Neuronal stem cell (in vitro differentiated cells): ENCODE measurements at regions not wholly inside any gene's neighbourhood (a gene's known extent, or its start where the extent isn't known, plus 50 kb on each side); places are given as distances from the start of the nearest gene placed in this dataset.

Experiments used
- DNase-seq: peaks from one replicate; pipeline ENCODE4 v3.0.0-alpha.2; 2013; ENCODE audit warnings: low spot score
- H2AFZ ChIP-seq: one replicate; pipeline ENCODE4 v1.6.1; 2013; ENCODE audit warnings: mild to moderate bottlenecking, low read length, inconsistent platforms
- H2AK5ac ChIP-seq: 2 replicates; pipeline ENCODE4 v1.6.1; 2013; ENCODE audit warnings: low read depth, mild to moderate bottlenecking, inconsistent platforms, low read length, moderate library complexity, mixed read lengths
- H2BK120ac ChIP-seq: 2 replicates; pipeline ENCODE4 v1.6.1; 2013; ENCODE audit warnings: low read depth, mild to moderate bottlenecking, inconsistent platforms, low read length, moderate library complexity, mixed read lengths
- H2BK12ac ChIP-seq: one replicate; pipeline ENCODE4 v1.6.1; 2013; ENCODE audit warnings: low read length, inconsistent platforms
- H2BK15ac ChIP-seq: 2 replicates; pipeline ENCODE4 v1.6.1; 2013; ENCODE audit warnings: mild to moderate bottlenecking, low read length, inconsistent platforms, mixed read lengths
- H2BK5ac ChIP-seq: one replicate; pipeline ENCODE4 v1.6.1; 2013; ENCODE audit warnings: inconsistent platforms, mild to moderate bottlenecking, low read length, moderate library complexity
- H3K14ac ChIP-seq: one replicate; pipeline ENCODE4 v1.6.1; 2013; ENCODE audit warnings: low read length, inconsistent platforms
- H3K18ac ChIP-seq: 2 replicates; pipeline ENCODE4 v1.6.1; 2013; ENCODE audit warnings: low read length, inconsistent platforms
- H3K23ac ChIP-seq: 2 replicates; pipeline ENCODE4 v1.6.1; 2013; ENCODE audit warnings: low read depth, mild to moderate bottlenecking, mixed read lengths, low read length, inconsistent platforms; ENCODE audit not compliant: poor library complexity
- H3K27ac ChIP-seq: replicated peaks from 3 replicates; pipeline ENCODE4 v1.5.1; 2013; ENCODE audit warnings: low read length, inconsistent platforms
- H3K27me3 ChIP-seq, 3 experiments: 2 replicates each; pipeline ENCODE4 v1.6.1; 2013; ENCODE audit warnings: low read length in 3 of 3, mild to moderate bottlenecking in 2 of 3, inconsistent platforms in 1 of 3, low read depth in 1 of 3, mixed read lengths in 1 of 3, moderate library complexity in 1 of 3; ENCODE audit not compliant: control insufficient read depth in 3 of 3, insufficient read depth in 3 of 3
- H3K36me3 ChIP-seq, 2 donors: replicated peaks in 1 of 2; 2 replicates each; pipeline ENCODE4 v1.6.1; 2013; ENCODE audit warnings: low read length in 2 of 2; ENCODE audit not compliant: control insufficient read depth in 2 of 2, insufficient read depth in 2 of 2
- H3K4ac ChIP-seq: 2 replicates; pipeline ENCODE4 v1.6.1; 2013; ENCODE audit warnings: inconsistent platforms, mild to moderate bottlenecking, low read length, moderate library complexity
- H3K4me1 ChIP-seq, 2 donors: 1 replicate in 1 of 2; 2 replicates in 1 of 2; pipeline ENCODE4 v1.6.1; 2013; ENCODE audit warnings: low read length in 2 of 2, low read depth in 1 of 2; ENCODE audit not compliant: control insufficient read depth in 2 of 2, insufficient read depth in 1 of 2
- H3K4me2 ChIP-seq: one replicate; pipeline ENCODE4 v1.6.1; 2013; ENCODE audit warnings: mild to moderate bottlenecking, low read length, inconsistent platforms; ENCODE audit not compliant: insufficient read depth, poor library complexity, severe bottlenecking
- H3K4me3 ChIP-seq, 2 donors: 2 replicates each; pipeline ENCODE4 v1.5.1; 2013; ENCODE audit warnings: low read length in 2 of 2, mild to moderate bottlenecking in 2 of 2, inconsistent platforms in 1 of 2, moderate library complexity in 1 of 2
- H3K79me1 ChIP-seq: one replicate; pipeline ENCODE4 v1.6.1; 2013; ENCODE audit warnings: low read depth, mild to moderate bottlenecking, inconsistent platforms, low read length, moderate library complexity
- H3K9ac ChIP-seq: one replicate; pipeline ENCODE4 v1.6.1; 2013; ENCODE audit warnings: mild to moderate bottlenecking, low read depth, low read length, inconsistent platforms; ENCODE audit not compliant: poor library complexity
- H3K9me3 ChIP-seq, 2 donors: replicated peaks in 1 of 2; 2 replicates each; pipeline versions ENCODE3 to v1.6.1; 2013; ENCODE audit warnings: low read length in 2 of 2, mild to moderate bottlenecking in 2 of 2, inconsistent platforms in 1 of 2, low read depth in 1 of 2, mixed read lengths in 1 of 2, moderate library complexity in 1 of 2; ENCODE audit not compliant: control insufficient read depth in 2 of 2, insufficient read depth in 1 of 2
- H4K8ac ChIP-seq: one replicate; pipeline ENCODE4 v1.6.1; 2013; ENCODE audit warnings: low read depth, mild to moderate bottlenecking, inconsistent platforms, low read length, moderate library complexity
- H4K91ac ChIP-seq: one replicate; pipeline ENCODE4 v1.6.1; 2013; ENCODE audit warnings: low read length, low read depth, mild to moderate bottlenecking, inconsistent platforms; ENCODE audit not compliant: poor library complexity
- WGBS, 2 donors: extraction: QIAGEN DNeasy Blood & Tissue Kit; methylation state at CpG; one replicate each; pipeline ENCODE4 v1.1.7; 2013; ENCODE audit warnings: missing lambda C conversion rate in 2 of 2, mixed read lengths in 1 of 2; ENCODE audit not compliant: insufficient read length in 2 of 2, insufficient replicate concordance in 1 of 2; ENCODE audit errors: extremely low coverage in 2 of 2; 5-methylcytosine and 5-hydroxymethylcytosine counted together

DNA sequence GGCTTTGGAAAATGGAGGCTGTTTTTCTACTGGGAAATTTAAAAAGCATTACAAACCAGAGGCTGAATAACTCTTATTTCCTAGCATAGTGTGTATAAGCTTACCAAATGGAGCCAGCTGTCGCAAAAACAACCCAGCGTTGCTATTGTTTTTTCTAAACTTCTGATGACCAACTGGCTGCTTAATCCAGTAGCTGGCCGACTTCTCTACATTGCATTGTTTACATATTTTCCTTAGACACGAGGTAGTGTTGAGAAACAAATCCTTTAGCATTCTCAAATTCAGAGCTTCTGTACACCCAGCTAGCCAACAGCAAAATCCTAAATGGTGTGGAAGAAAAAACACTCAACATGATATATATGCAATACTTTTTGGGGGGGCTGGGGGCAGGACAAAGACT is 161.0 kb upstream of the ADAMTS9 start:
- Histone ChIP-seq H2BK12ac (no peak overlapping the region), H3K27ac (no peak overlapping the region), H3K14ac (no peak overlapping the region), H2BK15ac (no peak overlapping the region), H3K79me1 (no peaks in the 10 kb centered on the region), H3K36me3 (no peaks in the 10 kb centered on the region), H3K4me3 (no peak overlapping the region), H3K4me1 (peaks cover 0 to 3% of the 10 kb centered on the region in 2 donors), H3K27me3 (peaks cover 0 to 1% (median 0%) of the 10 kb centered on the region in 3 experiments), H4K8ac (no peak overlapping the region), H3K4ac (no peak overlapping the region), H2AK5ac (no peak overlapping the region), H3K9me3 (peaks cover 2% of the 10 kb centered on the region in 2 donors), H3K9ac (no peak overlapping the region), H2BK120ac (no peak overlapping the region), H2AFZ (no peak overlapping the region), H4K91ac (no peak overlapping the region), H3K18ac (no peak overlapping the region), H2BK5ac (no peak overlapping the region), H3K23ac (no peak overlapping the region), H3K4me2 (no peak overlapping the region)
- no CpG with 5 or more reads among the region's 4 CpGs for WGBS, 2 donors
- no peak for DNase-seq

GRCh38 chr3:64848127-64848800 is 160.5 kb upstream of the ADAMTS9 start:
- H4K91ac ChIP-seq, result no peak overlapping the region
- H3K36me3 ChIP-seq, result no peaks in the 10 kb centered on the region
- H2BK15ac ChIP-seq, result no peak overlapping the region
- H3K27ac ChIP-seq, result no peak overlapping the region
- no peak overlapping the region for H2BK5ac ChIP-seq
- H3K4me3 ChIP-seq, result no peak overlapping the region
- H4K8ac ChIP-seq, result no peak overlapping the region
- H3K23ac ChIP-seq, result no peak overlapping the region
- no peaks in the 10 kb centered on the region for H3K79me1 ChIP-seq
- WGBS, 2 donors, result no CpG with 5 or more reads among the region's 3 CpGs
- H3K14ac ChIP-seq, result no peak overlapping the region
- H3K27me3 ChIP-seq, result peaks cover 0 to 1% (median 0%) of the 10 kb centered on the region in 3 experiments
- H3K4ac ChIP-seq, result no peak overlapping the region
- DNase-seq, result no peak
- no peak overlapping the region for H2BK12ac ChIP-seq
- no peak overlapping the region for H3K9ac ChIP-seq
- no peak overlapping the region for H2BK120ac ChIP-seq
- H3K4me1 ChIP-seq, result peaks cover 1 to 3% of the 10 kb centered on the region in 2 donors
- H2AK5ac ChIP-seq, result no peak overlapping the region
- peaks cover 2% of the 10 kb centered on the region in 2 donors for H3K9me3 ChIP-seq
- no peak overlapping the region for H2AFZ ChIP-seq
- no peak overlapping the region for H3K4me2 ChIP-seq
- H3K18ac ChIP-seq, result no peak overlapping the region

GRCh38 chr3:64844558-64844957 is 156.8 kb upstream of the ADAMTS9 start:
- H2AFZ ChIP-seq, result no peak overlapping the region
- H4K8ac ChIP-seq, result no peak overlapping the region
- H3K4me2 ChIP-seq, result no peak overlapping the region
- H3K9me3 ChIP-seq, result peaks cover 2% of the 10 kb centered on the region in 2 donors
- H2AK5ac ChIP-seq, result no peak overlapping the region
- no peak for DNase-seq
- H2BK120ac ChIP-seq, result no peak overlapping the region
- H3K4me3 ChIP-seq, result no peak overlapping the region
- no peak overlapping the region for H3K27ac ChIP-seq
- H2BK15ac ChIP-seq, result no peak overlapping the region
- no peaks in the 10 kb centered on the region for H3K79me1 ChIP-seq
- H3K36me3 ChIP-seq, result no peaks in the 10 kb centered on the region
- no CpG with 5 or more reads among the region's 2 CpGs for WGBS, 2 donors
- H2BK5ac ChIP-seq, result no peak overlapping the region
- H3K18ac ChIP-seq, result no peak overlapping the region
- peaks cover 0 to 1% (median 0%) of the 10 kb centered on the region in 3 experiments for H3K27me3 ChIP-seq
- no peak overlapping the region for H3K4ac ChIP-seq
- no peak overlapping the region for H3K23ac ChIP-seq
- peaks cover 1 to 3% of the 10 kb centered on the region in 2 donors for H3K4me1 ChIP-seq
- no peak overlapping the region for H3K14ac ChIP-seq
- no peak overlapping the region for H3K9ac ChIP-seq
- H4K91ac ChIP-seq, result no peak overlapping the region
- no peak overlapping the region for H2BK12ac ChIP-seq

GRCh38 chr3:64837986-64838735 is 150.4 kb upstream of the ADAMTS9 start:
- WGBS, 2 donors, result no CpG with 5 or more reads among the region's 6 CpGs
- H3K4me3 ChIP-seq, result no peak overlapping the region

More at GRCh38 chr3:64837986-64838735, 150.4 kb upstream of the ADAMTS9 start:
- Histone ChIP-seq H3K23ac (no peak overlapping the region), H3K27ac (no peak overlapping the region), H3K36me3 (no peaks in the 10 kb centered on the region), H3K4me1 (peaks cover 0 to 1% of the 10 kb centered on the region in 2 donors), H3K9me3 (no peaks in the 10 kb centered on the region), H2BK5ac (no peak overlapping the region), H2AK5ac (no peak overlapping the region), H2AFZ (no peak overlapping the region), H3K4me2 (no peak overlapping the region), H3K4ac (no peak overlapping the region), H2BK15ac (no peak overlapping the region), H4K8ac (no peak overlapping the region), H3K18ac (no peak overlapping the region), H3K79me1 (no peaks in the 10 kb centered on the region), H2BK12ac (no peak overlapping the region), H2BK120ac (no peak overlapping the region), H3K9ac (no peak overlapping the region), H4K91ac (no peak overlapping the region), H3K27me3 (no peaks in the 10 kb centered on the region), H3K14ac (no peak overlapping the region)
- DNase-seq, result no peak
